ENCODE measurements at regions not wholly inside any gene's neighbourhood (a gene's known extent, or its start where the extent isn't known, plus 50 kb on each side); places are given as distances from the start of the nearest gene placed in this dataset.

DNA sequence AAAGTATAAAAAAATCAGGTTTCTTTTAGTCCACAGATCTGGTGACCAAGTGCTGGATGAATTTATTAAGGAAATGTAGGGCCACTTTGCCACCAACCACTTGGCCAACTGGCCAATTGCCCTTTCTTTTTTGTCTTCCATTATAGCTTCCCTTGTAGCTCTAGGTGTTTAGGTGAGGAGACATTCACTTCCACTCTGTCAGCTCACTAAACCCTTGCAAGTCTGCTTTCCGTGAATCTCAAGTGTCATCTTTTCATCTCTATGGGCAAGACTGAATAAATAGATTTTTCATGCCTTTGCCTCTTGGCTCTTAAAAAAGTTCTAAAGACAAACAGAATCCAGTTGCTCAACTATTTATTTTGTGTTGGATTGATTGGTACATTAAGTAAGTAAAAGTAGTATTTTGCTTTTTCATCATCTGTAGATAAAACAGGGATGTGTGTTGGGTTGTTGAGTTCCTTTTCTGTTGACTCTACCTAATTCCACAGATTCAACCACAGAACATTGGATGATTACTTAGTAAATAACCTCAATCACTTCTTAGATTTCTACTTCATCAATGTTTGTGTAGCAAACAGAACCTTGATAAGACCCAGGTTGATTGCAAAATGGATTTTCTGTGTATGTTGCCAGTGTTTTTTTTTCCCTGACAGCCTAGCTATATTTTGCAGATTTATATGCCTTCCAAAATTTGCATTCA lies 68.1 kb upstream of the GRXCR1 start:
- peaks cover 15% of the 10 kb centered on the region for H3K27me3 Mint-ChIP-seq
- H3K36me3 Mint-ChIP-seq (ENCODE audit: low read depth), result no peaks in the 10 kb centered on the region
- no peaks in the 10 kb centered on the region for H3K9me3 Mint-ChIP-seq
- no peak overlapping the region for H3K27ac Mint-ChIP-seq
- no peak overlapping the region for H3K4me3 Mint-ChIP-seq
- no peaks in the 10 kb centered on the region for H3K4me1 Mint-ChIP-seq (ENCODE audit: low read depth)

DNA sequence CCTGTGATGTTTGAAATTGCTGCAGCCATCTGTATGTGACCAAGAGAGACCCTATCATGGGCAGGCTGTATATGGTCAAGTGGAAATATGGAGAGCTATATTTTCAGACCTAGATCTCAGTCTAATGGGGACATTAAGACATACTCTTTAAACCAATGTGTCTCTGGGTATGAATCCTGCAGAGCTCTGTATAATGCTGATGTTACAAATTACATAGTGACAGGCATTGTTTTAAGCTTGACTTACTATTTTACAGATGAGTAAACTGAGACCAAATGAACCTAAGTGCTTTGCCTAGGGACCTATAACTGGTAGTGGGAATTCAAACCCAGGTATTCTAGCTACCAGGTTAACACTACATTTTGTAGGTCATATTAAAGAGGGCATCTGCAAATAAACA lies 71.3 kb upstream of the GRXCR1 start:
- Mint-ChIP-seq H3K4me3 (no peak overlapping the region), H3K36me3 (ENCODE audit: low read depth) (no peaks in the 10 kb centered on the region), H3K4me1 (ENCODE audit: low read depth) (no peaks in the 10 kb centered on the region), H3K9me3 (no peaks in the 10 kb centered on the region), H3K27ac (no peak overlapping the region), H3K27me3 (peaks cover 10% of the 10 kb centered on the region)

DNA sequence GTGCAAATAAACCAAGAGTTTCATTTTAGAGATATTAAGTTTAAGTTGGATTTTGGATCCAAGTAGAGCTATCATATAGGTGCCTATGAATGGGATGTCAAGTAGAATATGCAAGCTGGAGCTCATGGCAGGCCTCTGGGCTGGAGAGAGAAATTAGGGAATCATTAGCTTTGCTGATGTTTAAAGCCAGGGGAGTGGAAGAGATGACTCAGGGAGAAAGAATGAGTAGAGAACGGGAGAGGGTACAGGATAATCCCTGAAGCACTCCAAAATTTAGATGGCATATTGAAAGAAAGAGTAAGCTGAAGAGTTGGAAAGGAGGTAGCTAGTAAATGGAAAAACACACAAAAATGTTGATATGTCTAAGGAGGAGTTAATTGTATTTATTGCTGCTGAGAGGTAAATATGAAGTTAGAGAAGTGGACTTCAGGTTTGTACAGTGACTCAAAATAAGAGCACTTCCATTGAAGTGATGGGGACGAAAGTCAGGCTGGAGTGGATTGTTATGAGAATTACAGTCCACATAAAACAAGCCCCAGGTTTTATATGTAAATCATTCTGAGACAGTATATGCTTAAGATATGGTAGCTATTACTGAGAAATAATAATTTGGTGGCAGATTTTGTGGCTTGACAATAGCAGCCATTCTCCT lies 72.5 kb upstream of the GRXCR1 start:
- Mint-ChIP-seq H3K9me3 (no peaks in the 10 kb centered on the region), H3K4me3 (no peak overlapping the region), H3K36me3 (ENCODE audit: low read depth) (no peaks in the 10 kb centered on the region), H3K27ac (no peak overlapping the region), H3K27me3 (peaks cover 6% of the 10 kb centered on the region), H3K4me1 (ENCODE audit: low read depth) (no peaks in the 10 kb centered on the region)

GRCh38 chr4:42817913-42818312 lies 74.6 kb upstream of the GRXCR1 start:
- Mint-ChIP-seq H3K9me3 (no peaks in the 10 kb centered on the region), H3K27ac (no peak overlapping the region), H3K4me3 (no peak overlapping the region), H3K36me3 (ENCODE audit: low read depth) (no peaks in the 10 kb centered on the region), H3K27me3 (peaks cover 6% of the 10 kb centered on the region), H3K4me1 (ENCODE audit: low read depth) (no peaks in the 10 kb centered on the region)

- H3K9me3 Mint-ChIP-seq, result no peaks in the 10 kb centered on the region
- H3K27ac Mint-ChIP-seq, result no peak overlapping the region
- no peaks in the 10 kb centered on the region for H3K4me1 Mint-ChIP-seq (ENCODE audit: low read depth)
- no peak overlapping the region for H3K4me3 Mint-ChIP-seq
- peaks cover 6% of the 10 kb centered on the region for H3K27me3 Mint-ChIP-seq
- H3K36me3 Mint-ChIP-seq (ENCODE audit: low read depth), result no peaks in the 10 kb centered on the region
These were observed 75.6 kb upstream of the GRXCR1 start for GRCh38 chr4:42816880-42817400.

- Mint-ChIP-seq H3K27me3 (peaks cover 8% of the 10 kb centered on the region), H3K36me3 (ENCODE audit: low read depth) (no peaks in the 10 kb centered on the region), H3K9me3 (no peaks in the 10 kb centered on the region), H3K4me1 (ENCODE audit: low read depth) (no peaks in the 10 kb centered on the region), H3K4me3 (no peak overlapping the region), H3K27ac (no peak overlapping the region)
These were observed 76.2 kb upstream of the GRXCR1 start for GRCh38 chr4:42816189-42816879.

DNA sequence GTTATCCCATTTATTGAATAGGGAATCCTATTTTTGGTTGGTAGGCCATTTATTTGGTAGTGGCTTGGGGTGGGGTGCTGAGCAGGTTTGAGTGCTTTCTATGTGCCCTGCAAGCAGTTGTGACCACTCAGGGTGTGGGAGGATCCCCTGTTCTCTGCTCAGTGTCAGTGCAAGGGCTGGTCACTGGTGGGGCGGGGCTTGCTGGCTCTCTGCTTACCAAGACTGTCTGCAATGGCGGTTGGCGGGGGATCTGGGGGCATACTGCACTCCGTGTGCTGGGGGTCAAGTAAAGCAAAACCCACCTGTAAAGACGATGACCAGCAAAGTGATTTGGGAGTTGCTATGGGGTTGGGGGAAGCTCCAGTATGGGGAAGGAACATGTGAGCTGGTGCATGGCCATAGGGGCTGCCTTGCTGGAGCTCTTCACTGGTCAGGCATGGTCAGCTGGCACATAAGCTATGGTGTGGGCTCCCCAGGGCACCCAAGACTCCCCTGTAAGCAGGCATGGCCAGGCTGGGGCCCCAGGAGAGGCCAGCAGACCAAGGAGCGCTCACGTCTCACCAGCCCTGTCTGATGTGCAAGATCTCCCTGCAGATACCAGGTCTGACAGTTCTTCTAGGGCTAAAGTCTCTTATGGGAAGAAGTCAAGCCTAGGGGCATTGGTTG lies 83.0 kb upstream of the GRXCR1 start:
- peaks cover 10% of the 10 kb centered on the region for H3K27me3 Mint-ChIP-seq
- H3K4me1 Mint-ChIP-seq (ENCODE audit: low read depth), result no peaks in the 10 kb centered on the region
- H3K9me3 Mint-ChIP-seq, result no peaks in the 10 kb centered on the region
- no peak overlapping the region for H3K4me3 Mint-ChIP-seq
- no peak overlapping the region for H3K27ac Mint-ChIP-seq
- H3K36me3 Mint-ChIP-seq (ENCODE audit: low read depth), result no peaks in the 10 kb centered on the region

DNA sequence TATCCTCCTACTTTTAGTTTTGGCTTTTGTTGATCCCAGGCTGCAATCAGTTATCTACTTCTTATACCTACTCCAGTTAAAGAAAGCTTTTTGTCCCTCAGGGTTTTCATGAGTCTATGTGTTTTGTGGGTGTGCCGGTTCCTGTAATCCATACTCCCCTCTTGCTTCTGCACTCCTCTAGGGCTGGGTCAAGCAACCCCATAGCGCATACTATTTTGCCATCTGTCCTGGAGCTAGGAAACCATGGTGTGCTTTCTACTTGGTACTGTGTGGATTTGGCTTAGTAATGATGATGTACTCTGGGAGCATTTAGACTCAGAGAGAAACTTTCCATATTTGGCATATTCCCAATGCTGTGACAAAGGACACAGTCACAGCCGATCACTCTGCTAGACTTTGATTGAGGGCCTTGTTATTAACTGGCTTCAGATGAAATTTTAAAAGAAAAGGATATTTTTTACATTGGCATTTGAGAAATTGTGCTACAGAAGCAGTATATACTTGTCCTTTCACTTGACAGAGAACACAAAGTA lies 86.1 kb upstream of the GRXCR1 start:
- Mint-ChIP-seq H3K27ac (no peak overlapping the region), H3K9me3 (peaks cover 20% of the 10 kb centered on the region), H3K36me3 (ENCODE audit: low read depth) (no peaks in the 10 kb centered on the region), H3K4me1 (ENCODE audit: low read depth) (no peaks in the 10 kb centered on the region), H3K27me3 (peaks cover 8% of the 10 kb centered on the region), H3K4me3 (no peak overlapping the region)

GRCh38 chr4:42789041-42789567 lies 103.4 kb upstream of the GRXCR1 start:
- H3K36me3 Mint-ChIP-seq (ENCODE audit: low read depth), result no peaks in the 10 kb centered on the region
- H3K4me3 Mint-ChIP-seq, result no peak overlapping the region
- H3K27me3 Mint-ChIP-seq, result no peaks in the 10 kb centered on the region
- H3K4me1 Mint-ChIP-seq (ENCODE audit: low read depth), result peaks cover 9% of the 10 kb centered on the region
- H3K27ac Mint-ChIP-seq, result no peak overlapping the region
- H3K9me3 Mint-ChIP-seq, result no peaks in the 10 kb centered on the region

- Mint-ChIP-seq H3K27me3 (no peaks in the 10 kb centered on the region), H3K4me1 (ENCODE audit: low read depth) (peaks cover 9% of the 10 kb centered on the region), H3K36me3 (ENCODE audit: low read depth) (no peaks in the 10 kb centered on the region), H3K4me3 (no peak overlapping the region), H3K9me3 (peaks cover 3% of the 10 kb centered on the region), H3K27ac (no peak overlapping the region)
These were observed 105.4 kb upstream of the GRXCR1 start for GRCh38 chr4:42787079-42787463.

DNA sequence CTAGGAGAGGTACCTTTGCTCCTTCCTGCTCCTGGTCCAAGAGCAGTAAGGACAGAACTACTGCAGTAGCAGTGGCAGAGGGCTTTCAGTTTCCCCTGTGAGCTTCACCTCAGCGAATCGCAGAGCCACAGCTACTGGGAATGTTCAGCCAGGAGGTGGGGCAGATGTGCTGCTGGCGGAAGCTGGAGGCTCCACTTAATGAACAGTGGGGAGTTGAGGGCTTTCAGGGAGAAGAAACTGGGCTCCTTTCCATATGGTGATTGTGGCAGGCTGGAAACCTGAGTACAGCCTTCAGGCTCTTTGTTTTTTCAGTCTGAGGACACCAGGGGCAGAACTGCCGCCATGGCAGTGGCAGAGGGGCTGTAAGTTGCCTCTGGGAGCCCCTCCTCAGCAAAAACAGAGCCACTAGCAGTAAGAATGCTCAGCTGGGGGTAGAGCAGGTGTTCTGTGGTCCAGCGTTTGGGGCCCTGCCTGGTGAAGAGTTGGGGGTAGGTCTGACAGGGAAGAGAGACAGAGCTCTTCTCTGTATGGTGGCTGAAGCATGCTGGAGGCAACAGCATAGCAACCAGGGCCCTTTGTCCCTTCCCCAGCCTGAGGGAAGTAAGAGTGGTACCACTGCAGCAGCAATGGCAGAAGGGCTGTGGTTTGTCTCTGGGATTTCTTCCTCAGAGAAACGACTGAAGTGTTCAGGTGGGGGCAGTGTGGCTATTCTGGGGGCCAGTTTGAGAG lies 106.0 kb upstream of the GRXCR1 start:
- Mint-ChIP-seq H3K27me3 (no peaks in the 10 kb centered on the region), H3K4me3 (no peak overlapping the region), H3K9me3 (peaks cover 3% of the 10 kb centered on the region), H3K4me1 (ENCODE audit: low read depth) (peaks cover 9% of the 10 kb centered on the region), H3K27ac (no peak overlapping the region), H3K36me3 (ENCODE audit: low read depth) (no peaks in the 10 kb centered on the region)

- no peaks in the 10 kb centered on the region for H3K36me3 Mint-ChIP-seq (ENCODE audit: low read depth)
- H3K27me3 Mint-ChIP-seq, result no peaks in the 10 kb centered on the region
- peaks cover 11% of the 10 kb centered on the region for H3K4me1 Mint-ChIP-seq (ENCODE audit: low read depth)
- no peak overlapping the region for H3K27ac Mint-ChIP-seq
- no peak overlapping the region for H3K4me3 Mint-ChIP-seq
- peaks cover 3% of the 10 kb centered on the region for H3K9me3 Mint-ChIP-seq
These were observed 106.7 kb upstream of the GRXCR1 start for GRCh38 chr4:42785817-42786216.

DNA sequence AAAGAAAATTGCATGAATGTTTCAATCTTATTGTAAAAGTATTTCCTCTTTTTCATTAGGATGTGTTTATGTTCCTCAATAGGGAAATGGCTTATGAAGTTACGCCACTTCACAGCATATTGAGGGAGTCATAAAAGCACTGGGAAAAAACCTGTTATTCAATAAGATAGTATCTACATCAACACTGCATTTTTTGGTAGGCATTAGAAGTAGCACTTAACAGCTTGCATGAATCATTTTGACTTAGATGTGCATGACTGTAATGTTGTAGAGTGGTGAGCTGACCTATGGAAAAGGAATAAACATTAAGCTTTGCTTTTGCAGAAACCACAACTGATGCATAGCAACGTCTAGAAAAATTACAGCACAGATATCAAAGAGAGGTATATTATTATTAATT lies 111.2 kb upstream of the GRXCR1 start:
- H3K4me1 Mint-ChIP-seq (ENCODE audit: low read depth), result peaks cover 4% of the 10 kb centered on the region
- H3K27ac Mint-ChIP-seq, result no peak overlapping the region
- peaks cover 3% of the 10 kb centered on the region for H3K9me3 Mint-ChIP-seq
- no peaks in the 10 kb centered on the region for H3K27me3 Mint-ChIP-seq
- H3K4me3 Mint-ChIP-seq, result no peak overlapping the region
- no peaks in the 10 kb centered on the region for H3K36me3 Mint-ChIP-seq (ENCODE audit: low read depth)

DNA sequence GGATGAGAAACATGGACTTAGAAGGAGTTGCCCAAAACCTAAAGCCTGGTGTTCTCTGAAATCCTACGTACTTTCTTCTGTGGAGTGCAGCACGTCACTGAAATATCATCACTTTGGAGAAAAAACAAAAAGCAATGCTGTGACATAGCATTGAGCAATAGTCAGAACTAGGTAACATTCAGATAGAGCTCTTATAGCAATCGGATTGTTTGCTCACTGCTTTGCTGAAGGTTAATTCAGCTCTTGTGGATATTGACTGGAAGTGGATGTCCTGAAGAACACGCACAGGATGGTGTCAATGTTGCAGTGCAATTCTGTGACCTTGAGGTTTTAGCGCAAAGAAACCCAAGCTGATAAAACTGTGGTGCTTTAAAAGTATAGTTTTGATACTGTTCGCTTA lies 114.2 kb upstream of the GRXCR1 start:
- peaks cover 4% of the 10 kb centered on the region for H3K4me1 Mint-ChIP-seq (ENCODE audit: low read depth)
- no peaks in the 10 kb centered on the region for H3K9me3 Mint-ChIP-seq
- no peak overlapping the region for H3K4me3 Mint-ChIP-seq
- no peak overlapping the region for H3K27ac Mint-ChIP-seq
- no peaks in the 10 kb centered on the region for H3K36me3 Mint-ChIP-seq (ENCODE audit: low read depth)
- H3K27me3 Mint-ChIP-seq, result no peaks in the 10 kb centered on the region

Measured in stimulated activated naive CD8-positive, alpha-beta T cell treated with anti-CD3 and anti-CD28 coated beads, Interleukin-15, Interleukin-2, amounts not matched to agents 100 ng/mL and 50 ng/mL, for 24 hours (primary cell).